ENCODE measurements at regions not wholly inside any gene's neighbourhood (a gene's known extent, or its start where the extent isn't known, plus 50 kb on each side); places are given as distances from the start of the nearest gene placed in this dataset.

DNA sequence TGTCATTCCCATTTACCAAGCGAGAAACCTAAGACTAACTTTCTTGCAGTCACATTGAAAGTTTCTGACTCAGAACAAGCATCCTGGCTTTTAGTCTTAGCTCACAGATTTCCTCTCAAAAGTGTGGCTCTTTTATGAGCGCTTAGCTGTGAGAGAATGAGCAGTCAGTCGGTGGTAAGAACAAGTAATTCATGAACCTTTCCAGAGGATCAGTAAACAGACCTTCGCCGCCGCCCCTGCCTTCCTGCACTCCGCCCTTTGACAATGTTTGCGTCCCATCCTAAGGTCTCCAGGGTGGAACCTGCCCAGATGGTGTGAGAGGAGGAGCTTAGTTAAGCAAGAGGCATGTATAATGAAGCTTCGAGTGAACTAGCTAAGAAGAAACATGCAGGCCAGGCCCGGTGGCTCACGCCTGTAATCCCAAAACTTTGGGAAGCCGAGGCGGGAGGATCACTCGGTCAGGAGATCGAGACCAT lies 142.4 kb downstream of the GLUL start (continued):
- TF ChIP-seq, protein P1, sequence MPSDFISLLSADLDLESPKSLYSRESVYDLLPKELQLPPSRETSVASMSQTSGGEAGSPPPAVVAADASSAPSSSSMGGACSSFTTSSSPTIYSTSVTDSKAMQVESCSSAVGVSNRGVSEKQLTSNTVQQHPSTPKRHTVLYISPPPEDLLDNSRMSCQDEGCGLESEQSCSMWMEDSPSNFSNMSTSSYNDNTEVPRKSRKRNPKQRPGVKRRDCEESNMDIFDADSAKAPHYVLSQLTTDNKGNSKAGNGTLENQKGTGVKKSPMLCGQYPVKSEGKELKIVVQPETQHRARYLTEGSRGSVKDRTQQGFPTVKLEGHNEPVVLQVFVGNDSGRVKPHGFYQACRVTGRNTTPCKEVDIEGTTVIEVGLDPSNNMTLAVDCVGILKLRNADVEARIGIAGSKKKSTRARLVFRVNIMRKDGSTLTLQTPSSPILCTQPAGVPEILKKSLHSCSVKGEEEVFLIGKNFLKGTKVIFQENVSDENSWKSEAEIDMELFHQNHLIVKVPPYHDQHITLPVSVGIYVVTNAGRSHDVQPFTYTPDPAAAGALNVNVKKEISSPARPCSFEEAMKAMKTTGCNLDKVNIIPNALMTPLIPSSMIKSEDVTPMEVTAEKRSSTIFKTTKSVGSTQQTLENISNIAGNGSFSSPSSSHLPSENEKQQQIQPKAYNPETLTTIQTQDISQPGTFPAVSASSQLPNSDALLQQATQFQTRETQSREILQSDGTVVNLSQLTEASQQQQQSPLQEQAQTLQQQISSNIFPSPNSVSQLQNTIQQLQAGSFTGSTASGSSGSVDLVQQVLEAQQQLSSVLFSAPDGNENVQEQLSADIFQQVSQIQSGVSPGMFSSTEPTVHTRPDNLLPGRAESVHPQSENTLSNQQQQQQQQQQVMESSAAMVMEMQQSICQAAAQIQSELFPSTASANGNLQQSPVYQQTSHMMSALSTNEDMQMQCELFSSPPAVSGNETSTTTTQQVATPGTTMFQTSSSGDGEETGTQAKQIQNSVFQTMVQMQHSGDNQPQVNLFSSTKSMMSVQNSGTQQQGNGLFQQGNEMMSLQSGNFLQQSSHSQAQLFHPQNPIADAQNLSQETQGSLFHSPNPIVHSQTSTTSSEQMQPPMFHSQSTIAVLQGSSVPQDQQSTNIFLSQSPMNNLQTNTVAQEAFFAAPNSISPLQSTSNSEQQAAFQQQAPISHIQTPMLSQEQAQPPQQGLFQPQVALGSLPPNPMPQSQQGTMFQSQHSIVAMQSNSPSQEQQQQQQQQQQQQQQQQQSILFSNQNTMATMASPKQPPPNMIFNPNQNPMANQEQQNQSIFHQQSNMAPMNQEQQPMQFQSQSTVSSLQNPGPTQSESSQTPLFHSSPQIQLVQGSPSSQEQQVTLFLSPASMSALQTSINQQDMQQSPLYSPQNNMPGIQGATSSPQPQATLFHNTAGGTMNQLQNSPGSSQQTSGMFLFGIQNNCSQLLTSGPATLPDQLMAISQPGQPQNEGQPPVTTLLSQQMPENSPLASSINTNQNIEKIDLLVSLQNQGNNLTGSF (CRISPR knock-in tag; IDR thresholded peaks at IDR 0.05) = no peak
- TF ChIP-seq ETV5 (CRISPR knock-in tag; IDR thresholded peaks at IDR 0.05; ENCODE audit: borderline replicate concordance) = peak; percentile 27; the same call in 1 of the 2 replicates
- TF ChIP-seq SMARCC2 (IDR thresholded peaks at IDR 0.05) = no peak
- no peak for TF ChIP-seq SUZ12 (IDR thresholded peaks at IDR 0.05; ENCODE audit: low read depth, low read length)
- TF ChIP-seq, protein P2, sequence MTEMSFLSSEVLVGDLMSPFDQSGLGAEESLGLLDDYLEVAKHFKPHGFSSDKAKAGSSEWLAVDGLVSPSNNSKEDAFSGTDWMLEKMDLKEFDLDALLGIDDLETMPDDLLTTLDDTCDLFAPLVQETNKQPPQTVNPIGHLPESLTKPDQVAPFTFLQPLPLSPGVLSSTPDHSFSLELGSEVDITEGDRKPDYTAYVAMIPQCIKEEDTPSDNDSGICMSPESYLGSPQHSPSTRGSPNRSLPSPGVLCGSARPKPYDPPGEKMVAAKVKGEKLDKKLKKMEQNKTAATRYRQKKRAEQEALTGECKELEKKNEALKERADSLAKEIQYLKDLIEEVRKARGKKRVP (CRISPR knock-in tag; IDR thresholded peaks at IDR 0.05) = 0 out of 4 replicates have a peak, but pooled peaks of 1 of the 2 experiments have one; percentile 38
- TF ChIP-seq, protein P3, sequence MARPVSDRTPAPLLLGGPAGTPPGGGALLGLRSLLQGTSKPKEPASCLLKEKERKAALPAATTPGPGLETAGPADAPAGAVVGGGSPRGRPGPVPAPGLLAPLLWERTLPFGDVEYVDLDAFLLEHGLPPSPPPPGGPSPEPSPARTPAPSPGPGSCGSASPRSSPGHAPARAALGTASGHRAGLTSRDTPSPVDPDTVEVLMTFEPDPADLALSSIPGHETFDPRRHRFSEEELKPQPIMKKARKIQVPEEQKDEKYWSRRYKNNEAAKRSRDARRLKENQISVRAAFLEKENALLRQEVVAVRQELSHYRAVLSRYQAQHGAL (CRISPR knock-in tag; IDR thresholded peaks at IDR 0.05; ENCODE audit: not compliant biosample characterization) = no peak
- TF ChIP-seq, protein P4, sequence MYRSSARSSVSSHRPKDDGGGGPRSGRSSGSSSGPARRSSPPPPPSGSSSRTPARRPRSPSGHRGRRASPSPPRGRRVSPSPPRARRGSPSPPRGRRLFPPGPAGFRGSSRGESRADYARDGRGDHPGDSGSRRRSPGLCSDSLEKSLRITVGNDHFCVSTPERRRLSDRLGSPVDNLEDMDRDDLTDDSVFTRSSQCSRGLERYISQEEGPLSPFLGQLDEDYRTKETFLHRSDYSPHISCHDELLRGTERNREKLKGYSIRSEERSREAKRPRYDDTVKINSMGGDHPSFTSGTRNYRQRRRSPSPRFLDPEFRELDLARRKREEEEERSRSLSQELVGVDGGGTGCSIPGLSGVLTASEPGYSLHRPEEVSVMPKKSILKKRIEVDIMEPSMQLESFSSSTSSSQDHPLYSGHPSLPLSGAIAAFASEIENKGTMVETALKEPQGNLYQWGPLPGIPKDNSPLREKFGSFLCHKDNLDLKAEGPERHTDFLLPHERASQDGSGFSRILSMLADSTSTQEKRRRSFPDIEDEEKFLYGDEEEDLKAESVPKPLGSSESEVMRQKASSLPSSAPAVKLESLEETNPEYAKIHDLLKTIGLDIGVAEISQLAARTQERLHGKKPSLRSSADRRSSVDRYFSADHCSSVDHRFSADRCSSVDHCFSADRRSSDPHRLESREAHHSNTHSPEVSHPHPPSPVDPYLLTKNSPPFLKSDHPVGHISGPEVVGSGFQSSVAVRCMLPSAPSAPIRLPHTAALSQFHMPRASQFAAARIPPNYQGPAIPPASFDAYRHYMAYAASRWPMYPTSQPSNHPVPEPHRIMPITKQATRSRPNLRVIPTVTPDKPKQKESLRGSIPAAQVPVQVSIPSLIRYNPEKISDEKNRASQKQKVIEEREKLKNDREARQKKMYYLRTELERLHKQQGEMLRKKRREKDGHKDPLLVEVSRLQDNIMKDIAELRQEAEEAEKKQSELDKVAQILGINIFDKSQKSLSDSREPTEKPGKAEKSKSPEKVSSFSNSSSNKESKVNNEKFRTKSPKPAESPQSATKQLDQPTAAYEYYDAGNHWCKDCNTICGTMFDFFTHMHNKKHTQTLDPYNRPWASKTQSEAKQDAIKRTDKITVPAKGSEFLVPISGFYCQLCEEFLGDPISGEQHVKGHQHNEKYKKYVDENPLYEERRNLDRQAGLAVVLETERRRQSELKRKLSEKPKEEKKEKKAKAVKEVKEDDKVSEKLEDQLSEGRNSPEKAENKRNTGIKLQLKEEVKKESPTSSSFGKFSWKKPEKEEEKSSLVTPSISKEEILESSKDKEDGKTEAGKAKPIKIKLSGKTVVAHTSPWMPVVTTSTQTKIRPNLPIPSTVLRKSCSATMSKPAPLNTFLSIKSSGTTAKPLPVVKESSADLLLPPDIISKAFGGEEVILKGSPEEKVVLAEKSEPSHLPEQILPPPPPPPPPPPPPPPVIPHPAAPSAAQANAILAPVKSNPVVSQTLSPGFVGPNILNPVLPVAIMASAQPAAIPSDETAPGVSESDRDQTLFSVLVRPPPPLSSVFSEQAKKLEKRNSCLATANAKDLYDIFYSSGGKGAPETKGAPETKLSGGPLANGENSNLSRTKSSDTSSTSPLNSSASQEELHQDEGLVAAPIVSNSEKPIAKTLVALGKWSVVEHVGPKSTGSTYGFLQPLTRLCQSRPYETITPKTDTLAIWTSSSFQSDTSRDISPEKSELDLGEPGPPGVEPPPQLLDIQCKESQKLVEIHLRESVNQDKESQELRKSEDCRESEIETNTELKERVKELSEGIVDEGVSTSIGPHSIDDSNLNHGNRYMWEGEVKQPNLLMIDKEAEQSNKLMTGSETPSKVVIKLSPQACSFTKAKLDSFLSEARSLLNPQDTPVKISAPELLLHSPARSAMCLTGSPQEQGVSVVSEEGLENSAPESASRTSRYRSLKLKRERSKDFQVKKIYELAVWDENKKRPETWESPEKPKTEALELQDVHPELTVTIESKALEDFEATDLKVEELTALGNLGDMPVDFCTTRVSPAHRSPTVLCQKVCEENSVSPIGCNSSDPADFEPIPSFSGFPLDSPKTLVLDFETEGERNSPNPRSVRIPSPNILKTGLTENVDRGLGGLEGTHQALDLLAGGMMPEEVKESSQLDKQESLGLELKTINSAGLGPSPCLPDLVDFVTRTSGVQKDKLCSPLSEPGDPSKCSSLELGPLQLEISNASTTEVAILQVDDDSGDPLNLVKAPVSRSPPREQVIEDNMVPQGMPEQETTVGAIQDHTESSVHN (CRISPR knock-in tag; IDR thresholded peaks at IDR 0.05) = no peak
- TF ChIP-seq MIER2 (CRISPR knock-in tag; IDR thresholded peaks at IDR 0.05) = peak; percentile 40; the same call in 1 of the 2 replicates
- peak; percentile 73 for TF ChIP-seq TEAD3 (CRISPR knock-in tag; optimal IDR thresholded peaks at IDR 0.05; ENCODE audit: borderline replicate concordance)
- TF ChIP-seq, protein P5, sequence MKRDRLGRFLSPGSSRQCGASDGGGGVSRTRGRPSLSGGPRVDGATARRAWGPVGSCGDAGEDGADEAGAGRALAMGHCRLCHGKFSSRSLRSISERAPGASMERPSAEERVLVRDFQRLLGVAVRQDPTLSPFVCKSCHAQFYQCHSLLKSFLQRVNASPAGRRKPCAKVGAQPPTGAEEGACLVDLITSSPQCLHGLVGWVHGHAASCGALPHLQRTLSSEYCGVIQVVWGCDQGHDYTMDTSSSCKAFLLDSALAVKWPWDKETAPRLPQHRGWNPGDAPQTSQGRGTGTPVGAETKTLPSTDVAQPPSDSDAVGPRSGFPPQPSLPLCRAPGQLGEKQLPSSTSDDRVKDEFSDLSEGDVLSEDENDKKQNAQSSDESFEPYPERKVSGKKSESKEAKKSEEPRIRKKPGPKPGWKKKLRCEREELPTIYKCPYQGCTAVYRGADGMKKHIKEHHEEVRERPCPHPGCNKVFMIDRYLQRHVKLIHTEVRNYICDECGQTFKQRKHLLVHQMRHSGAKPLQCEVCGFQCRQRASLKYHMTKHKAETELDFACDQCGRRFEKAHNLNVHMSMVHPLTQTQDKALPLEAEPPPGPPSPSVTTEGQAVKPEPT (CRISPR knock-in tag; IDR thresholded peaks at IDR 0.05; ENCODE audit: low read depth) = peak; percentile 26; the same call in 1 of the 2 replicates
- TF ChIP-seq EED (CRISPR knock-in tag; IDR thresholded peaks at IDR 0.05) = no peak
- no peak for TF ChIP-seq MBNL3 (CRISPR knock-in tag; conservative IDR thresholded peaks at IDR 0.05)
